Neuronal stem cell (in vitro differentiated cells): ENCODE measurements at regions not wholly inside any gene's neighbourhood (a gene's known extent, or its start where the extent isn't known, plus 50 kb on each side); places are given as distances from the start of the nearest gene placed in this dataset.

Experiments used
- DNase-seq: peaks from one replicate; pipeline ENCODE4 v3.0.0-alpha.2; 2013; ENCODE audit warnings: low spot score
- H2AFZ ChIP-seq: one replicate; pipeline ENCODE4 v1.6.1; 2013; ENCODE audit warnings: mild to moderate bottlenecking, low read length, inconsistent platforms
- H2AK5ac ChIP-seq: 2 replicates; pipeline ENCODE4 v1.6.1; 2013; ENCODE audit warnings: low read depth, mild to moderate bottlenecking, inconsistent platforms, low read length, moderate library complexity, mixed read lengths
- H2BK120ac ChIP-seq: 2 replicates; pipeline ENCODE4 v1.6.1; 2013; ENCODE audit warnings: low read depth, mild to moderate bottlenecking, inconsistent platforms, low read length, moderate library complexity, mixed read lengths
- H2BK12ac ChIP-seq: one replicate; pipeline ENCODE4 v1.6.1; 2013; ENCODE audit warnings: low read length, inconsistent platforms
- H2BK15ac ChIP-seq: 2 replicates; pipeline ENCODE4 v1.6.1; 2013; ENCODE audit warnings: mild to moderate bottlenecking, low read length, inconsistent platforms, mixed read lengths
- H2BK5ac ChIP-seq: one replicate; pipeline ENCODE4 v1.6.1; 2013; ENCODE audit warnings: inconsistent platforms, mild to moderate bottlenecking, low read length, moderate library complexity
- H3K14ac ChIP-seq: one replicate; pipeline ENCODE4 v1.6.1; 2013; ENCODE audit warnings: low read length, inconsistent platforms
- H3K18ac ChIP-seq: 2 replicates; pipeline ENCODE4 v1.6.1; 2013; ENCODE audit warnings: low read length, inconsistent platforms
- H3K23ac ChIP-seq: 2 replicates; pipeline ENCODE4 v1.6.1; 2013; ENCODE audit warnings: low read depth, mild to moderate bottlenecking, mixed read lengths, low read length, inconsistent platforms; ENCODE audit not compliant: poor library complexity
- H3K27ac ChIP-seq: replicated peaks from 3 replicates; pipeline ENCODE4 v1.5.1; 2013; ENCODE audit warnings: low read length, inconsistent platforms
- H3K27me3 ChIP-seq, 3 experiments: 2 replicates each; pipeline ENCODE4 v1.6.1; 2013; ENCODE audit warnings: low read length in 3 of 3, mild to moderate bottlenecking in 2 of 3, inconsistent platforms in 1 of 3, low read depth in 1 of 3, mixed read lengths in 1 of 3, moderate library complexity in 1 of 3; ENCODE audit not compliant: control insufficient read depth in 3 of 3, insufficient read depth in 3 of 3
- H3K36me3 ChIP-seq, 2 donors: replicated peaks in 1 of 2; 2 replicates each; pipeline ENCODE4 v1.6.1; 2013; ENCODE audit warnings: low read length in 2 of 2; ENCODE audit not compliant: control insufficient read depth in 2 of 2, insufficient read depth in 2 of 2
- H3K4ac ChIP-seq: 2 replicates; pipeline ENCODE4 v1.6.1; 2013; ENCODE audit warnings: inconsistent platforms, mild to moderate bottlenecking, low read length, moderate library complexity
- H3K4me1 ChIP-seq, 2 donors: 1 replicate in 1 of 2; 2 replicates in 1 of 2; pipeline ENCODE4 v1.6.1; 2013; ENCODE audit warnings: low read length in 2 of 2, low read depth in 1 of 2; ENCODE audit not compliant: control insufficient read depth in 2 of 2, insufficient read depth in 1 of 2
- H3K4me2 ChIP-seq: one replicate; pipeline ENCODE4 v1.6.1; 2013; ENCODE audit warnings: mild to moderate bottlenecking, low read length, inconsistent platforms; ENCODE audit not compliant: insufficient read depth, poor library complexity, severe bottlenecking
- H3K4me3 ChIP-seq, 2 donors: 2 replicates each; pipeline ENCODE4 v1.5.1; 2013; ENCODE audit warnings: low read length in 2 of 2, mild to moderate bottlenecking in 2 of 2, inconsistent platforms in 1 of 2, moderate library complexity in 1 of 2
- H3K79me1 ChIP-seq: one replicate; pipeline ENCODE4 v1.6.1; 2013; ENCODE audit warnings: low read depth, mild to moderate bottlenecking, inconsistent platforms, low read length, moderate library complexity
- H3K9ac ChIP-seq: one replicate; pipeline ENCODE4 v1.6.1; 2013; ENCODE audit warnings: mild to moderate bottlenecking, low read depth, low read length, inconsistent platforms; ENCODE audit not compliant: poor library complexity
- H3K9me3 ChIP-seq, 2 donors: replicated peaks in 1 of 2; 2 replicates each; pipeline versions ENCODE3 to v1.6.1; 2013; ENCODE audit warnings: low read length in 2 of 2, mild to moderate bottlenecking in 2 of 2, inconsistent platforms in 1 of 2, low read depth in 1 of 2, mixed read lengths in 1 of 2, moderate library complexity in 1 of 2; ENCODE audit not compliant: control insufficient read depth in 2 of 2, insufficient read depth in 1 of 2
- H4K8ac ChIP-seq: one replicate; pipeline ENCODE4 v1.6.1; 2013; ENCODE audit warnings: low read depth, mild to moderate bottlenecking, inconsistent platforms, low read length, moderate library complexity
- H4K91ac ChIP-seq: one replicate; pipeline ENCODE4 v1.6.1; 2013; ENCODE audit warnings: low read length, low read depth, mild to moderate bottlenecking, inconsistent platforms; ENCODE audit not compliant: poor library complexity
- WGBS, 2 donors: extraction: QIAGEN DNeasy Blood & Tissue Kit; methylation state at CpG; one replicate each; pipeline ENCODE4 v1.1.7; 2013; ENCODE audit warnings: missing lambda C conversion rate in 2 of 2, mixed read lengths in 1 of 2; ENCODE audit not compliant: insufficient read length in 2 of 2, insufficient replicate concordance in 1 of 2; ENCODE audit errors: extremely low coverage in 2 of 2; 5-methylcytosine and 5-hydroxymethylcytosine counted together

DNA sequence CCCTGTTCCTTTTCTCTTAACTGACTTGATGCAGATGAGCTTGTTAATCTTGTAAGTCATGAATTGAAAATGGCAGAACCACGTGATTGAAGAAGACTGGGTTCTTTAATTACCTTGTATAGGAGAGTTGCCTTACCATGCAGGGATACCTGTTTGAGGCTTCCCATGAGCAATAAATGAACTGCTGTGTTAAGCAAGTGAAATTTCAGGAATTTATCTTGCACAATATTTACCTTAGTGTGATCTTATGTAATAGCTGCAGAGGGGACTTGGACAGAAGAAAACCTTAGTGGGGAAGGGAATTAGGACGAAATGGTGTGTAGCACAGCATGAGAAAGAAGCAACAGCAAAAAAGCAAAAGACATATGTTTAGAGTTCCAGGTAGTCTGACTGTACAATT, 384.0 kb upstream of the TMEFF2 start:
- Histone ChIP-seq H4K8ac (no peak overlapping the region), H2AK5ac (no peak overlapping the region), H3K4ac (no peak overlapping the region), H3K9ac (no peak overlapping the region), H3K9me3 (no peaks in the 10 kb centered on the region), H2BK15ac (no peak overlapping the region), H3K27ac (no peak overlapping the region), H2BK120ac (no peak overlapping the region), H3K4me1 (no peaks in the 10 kb centered on the region), H2BK12ac (no peak overlapping the region), H3K36me3 (no peaks in the 10 kb centered on the region), H4K91ac (no peak overlapping the region), H3K4me3 (no peak overlapping the region), H3K4me2 (no peak overlapping the region), H3K27me3 (no peaks in the 10 kb centered on the region), H2AFZ (no peak overlapping the region), H3K23ac (no peak overlapping the region), H3K79me1 (no peaks in the 10 kb centered on the region), H2BK5ac (no peak overlapping the region), H3K14ac (no peak overlapping the region), H3K18ac (no peak overlapping the region)
- DNase-seq = no peak
- WGBS, 2 donors = no CpG with 5 or more reads among the region's 2 CpGs

- no peak overlapping the region for H3K4ac ChIP-seq
- H3K4me3 ChIP-seq = no peak overlapping the region
- DNase-seq = no peak
- H3K9me3 ChIP-seq = no peaks in the 10 kb centered on the region
- H2AK5ac ChIP-seq = no peak overlapping the region
- H3K4me1 ChIP-seq = no peaks in the 10 kb centered on the region
- no peak overlapping the region for H3K18ac ChIP-seq
- H3K27me3 ChIP-seq = no peaks in the 10 kb centered on the region
- H2BK120ac ChIP-seq = no peak overlapping the region
- H2BK5ac ChIP-seq = no peak overlapping the region
- H3K79me1 ChIP-seq = no peaks in the 10 kb centered on the region
- H3K4me2 ChIP-seq = no peak overlapping the region
- no peak overlapping the region for H2AFZ ChIP-seq
- no peak overlapping the region for H2BK12ac ChIP-seq
- no peaks in the 10 kb centered on the region for H3K36me3 ChIP-seq
- no peak overlapping the region for H3K9ac ChIP-seq
- no peak overlapping the region for H4K91ac ChIP-seq
- H3K27ac ChIP-seq = no peak overlapping the region
- no peak overlapping the region for H4K8ac ChIP-seq
- H3K23ac ChIP-seq = no peak overlapping the region
- no peak overlapping the region for H3K14ac ChIP-seq
- H2BK15ac ChIP-seq = no peak overlapping the region
These were observed 383.0 kb upstream of the TMEFF2 start for GRCh38 chr2:192577706-192578105.

- no peak overlapping the region for H3K4me3 ChIP-seq
- no peak overlapping the region for H4K91ac ChIP-seq
- H3K27ac ChIP-seq = no peak overlapping the region
- H3K4me2 ChIP-seq = no peak overlapping the region
- no peak overlapping the region for H3K14ac ChIP-seq
- H2BK5ac ChIP-seq = no peak overlapping the region
- H2BK12ac ChIP-seq = no peak overlapping the region
- H3K23ac ChIP-seq = no peak overlapping the region
- H2BK15ac ChIP-seq = no peak overlapping the region
- no peak overlapping the region for H2AFZ ChIP-seq
- H3K4ac ChIP-seq = no peak overlapping the region
- no peak overlapping the region for H2AK5ac ChIP-seq
- no peaks in the 10 kb centered on the region for H3K79me1 ChIP-seq
- DNase-seq = no peak
- H3K27me3 ChIP-seq = no peaks in the 10 kb centered on the region
- WGBS, 2 donors = no CpG with 5 or more reads among the region's 2 CpGs
- no peak overlapping the region for H4K8ac ChIP-seq
- H3K18ac ChIP-seq = no peak overlapping the region
- no peak overlapping the region for H2BK120ac ChIP-seq
- no peak overlapping the region for H3K9ac ChIP-seq
- H3K36me3 ChIP-seq = no peaks in the 10 kb centered on the region
- H3K9me3 ChIP-seq = no peaks in the 10 kb centered on the region
- no peaks in the 10 kb centered on the region for H3K4me1 ChIP-seq
These were observed 379.8 kb upstream of the TMEFF2 start for GRCh38 chr2:192574552-192574951.

GRCh38 chr2:192571636-192572035, 376.9 kb upstream of the TMEFF2 start:
- no peak overlapping the region for H2AFZ ChIP-seq
- no peak overlapping the region for H2AK5ac ChIP-seq
- H3K4me1 ChIP-seq = no peaks in the 10 kb centered on the region
- H3K14ac ChIP-seq = no peak overlapping the region
- no peak overlapping the region for H3K27ac ChIP-seq
- no peak overlapping the region for H3K4ac ChIP-seq
- no peak for DNase-seq
- H3K36me3 ChIP-seq = no peaks in the 10 kb centered on the region
- no CpG with 5 or more reads among the region's 2 CpGs for WGBS, 2 donors
- no peak overlapping the region for H4K8ac ChIP-seq
- H2BK120ac ChIP-seq = no peak overlapping the region
- no peak overlapping the region for H2BK5ac ChIP-seq
- H3K27me3 ChIP-seq = no peaks in the 10 kb centered on the region
- no peak overlapping the region for H3K18ac ChIP-seq
- H3K9me3 ChIP-seq = no peaks in the 10 kb centered on the region
- H3K79me1 ChIP-seq = no peaks in the 10 kb centered on the region
- no peak overlapping the region for H2BK15ac ChIP-seq
- no peak overlapping the region for H4K91ac ChIP-seq
- no peak overlapping the region for H3K4me3 ChIP-seq
- no peak overlapping the region for H3K4me2 ChIP-seq
- no peak overlapping the region for H3K9ac ChIP-seq
- no peak overlapping the region for H3K23ac ChIP-seq
- no peak overlapping the region for H2BK12ac ChIP-seq
